Thyroid gland (tissue), 4 donors: ENCODE measurements at regions not wholly inside any gene's neighbourhood (a gene's known extent, or its start where the extent isn't known, plus 50 kb on each side); places are given as distances from the start of the nearest gene placed in this dataset.

Experiments used
- CTCF ChIP-seq, 6 experiments: fragments of 200-600 bp in 3 of 6; fragments of 450-650 bp in 3 of 6; sonication (generic) in 3 of 6; IDR thresholded peaks; one replicate each; pipeline ENCODE4 v1.5.1; 2016 to 2019; ENCODE audit warnings: antibody characterized with exemption in 6 of 6, mild to moderate bottlenecking in 2 of 6, inconsistent platforms in 1 of 6, moderate library complexity in 1 of 6
- POLR2A ChIP-seq, 2 donors: fragments of 450-650 bp; IDR thresholded peaks; one replicate each; pipeline ENCODE4 v1.6.1; 2017; ENCODE audit warnings: antibody characterized with exemption in 2 of 2, mild to moderate bottlenecking in 2 of 2, moderate library complexity in 1 of 2

- no peak for TF ChIP-seq CTCF (IDR thresholded peaks at IDR 0.05)
- TF ChIP-seq POLR2A (IDR thresholded peaks at IDR 0.05): no peak
These were observed 330.7 kb downstream of the COL12A1 start for GRCh38 chr6:74875193-74875592.
